Esophagus squamous epithelium (tissue), 5 donors: ENCODE measurements at regions not wholly inside any gene's neighbourhood (a gene's known extent, or its start where the extent isn't known, plus 50 kb on each side); places are given as distances from the start of the nearest gene placed in this dataset.
A peak's percentile ranks its signal among the peaks of the same experiment; 100 is the strongest.

ENCODE experiments used
- DNase-seq: peaks from one replicate; lab custom pipeline; 2025; lab: John Stamatoyannopoulos, UW
- H3K27ac ChIP-seq, 4 donors: fragments of 200-600 bp; sonication (generic); one replicate each; pipeline ENCODE4 v1.5.1; 2016 to 2019; ENCODE audit warnings: mild to moderate bottlenecking in 1 of 4
- H3K27me3 ChIP-seq, 4 donors: fragments of 200-600 bp; sonication (generic); 1 replicate in 3 of 4; 2 replicates in 1 of 4; pipeline versions ENCODE4 v1.5.1 to v1.6.0; 2017 to 2021; ENCODE audit warnings: antibody characterized with exemption in 1 of 4
- H3K36me3 ChIP-seq, 3 donors: fragments of 200-600 bp; sonication (generic); one replicate each; pipeline ENCODE4 v1.5.1; 2016 to 2019
- H3K4me1 ChIP-seq, 3 donors: fragments of 200-600 bp; sonication (generic); one replicate each; pipeline ENCODE4 v1.5.1; 2017 to 2019
- H3K4me3 ChIP-seq, 4 donors: fragments of 200-600 bp; sonication (generic); 1 replicate in 3 of 4; 2 replicates in 1 of 4; pipeline ENCODE4 v1.5.1; 2016 to 2019; ENCODE audit warnings: mild to moderate bottlenecking in 2 of 4, moderate library complexity in 1 of 4
- H3K9me3 ChIP-seq, 3 donors: fragments of 200-600 bp; sonication (generic); one replicate each; pipeline ENCODE4 v1.5.1; 2016 to 2019
- CTCF ChIP-seq, 6 experiments: fragments of 450-650 bp in 4 of 6; fragments of 200-600 bp in 2 of 6; sonication (generic) in 2 of 6; IDR thresholded peaks; one replicate each; pipeline ENCODE4 v1.5.1; 2016 to 2019; ENCODE audit warnings: antibody characterized with exemption in 6 of 6, mild to moderate bottlenecking in 4 of 6, moderate library complexity in 4 of 6
- POLR2A ChIP-seq, 4 donors: fragments of 450-650 bp; IDR thresholded peaks; one replicate each; pipeline ENCODE4 v1.6.1; 2017; ENCODE audit warnings: antibody characterized with exemption in 4 of 4, mild to moderate bottlenecking in 4 of 4, moderate library complexity in 3 of 4
- WGBS, 2 donors: methylation state at CpG; one replicate each; pipeline ENCODE4 v1.1.5; 2018; 5-methylcytosine and 5-hydroxymethylcytosine counted together
- intact Hi-C: fragments of 100-400 bp; cut with DNase I; formaldehyde crosslinking; loops from one replicate; pipeline ENCODE4 v1.15.0; 2022
- donor health status: DM: yes; HTN: yes; CAD: no.

GRCh38 chr12:111269718-111270117 is 99.2 kb downstream of the PHETA1 start:
- no peak overlapping the region for H3K4me3 ChIP-seq
- H3K9me3 ChIP-seq = no peaks in the 10 kb centered on the region
- no peaks in the 10 kb centered on the region for H3K36me3 ChIP-seq
- intact Hi-C loops = no loop called here
- WGBS, 2 donors = 47 to 54% methylated on average over 7 of the region's 7 CpGs
- H3K27ac ChIP-seq = no peak overlapping the region
- no peaks in the 10 kb centered on the region for H3K4me1 ChIP-seq
- H3K27me3 ChIP-seq = peaks cover 0 to 63% (median 0%) of the 10 kb centered on the region in 4 donors
- no peak for TF ChIP-seq CTCF (IDR thresholded peaks at IDR 0.05)
- no peak for TF ChIP-seq POLR2A (IDR thresholded peaks at IDR 0.05)
- no peak for DNase-seq

- H3K36me3 ChIP-seq = no peaks in the 10 kb centered on the region
- H3K4me3 ChIP-seq = no peak overlapping the region
- H3K27me3 ChIP-seq = peaks cover 0 to 57% (median 0%) of the 10 kb centered on the region in 4 donors
- no peaks in the 10 kb centered on the region for H3K4me1 ChIP-seq
- H3K27ac ChIP-seq = no peak overlapping the region
- intact Hi-C loops = no loop called here
- H3K9me3 ChIP-seq = no peaks in the 10 kb centered on the region
- TF ChIP-seq POLR2A (IDR thresholded peaks at IDR 0.05) (no peak), CTCF (IDR thresholded peaks at IDR 0.05) (peak in 3 of 6 experiments; percentile 29 to 45 (median 29))
- 60 to 67% methylated on average over 14 to 16 of the region's 16 CpGs for WGBS, 2 donors
- no peak for DNase-seq
Observed at GRCh38 chr12:111268738-111269572, 99.9 kb downstream of the PHETA1 start.

GRCh38 chr12:111267144-111267543 is 101.8 kb downstream of the PHETA1 start:
- intact Hi-C loops = no loop called here
- no peaks in the 10 kb centered on the region for H3K9me3 ChIP-seq
- H3K4me1 ChIP-seq = no peaks in the 10 kb centered on the region
- peaks cover 0 to 43% (median 0%) of the 10 kb centered on the region in 4 donors for H3K27me3 ChIP-seq
- no peak for TF ChIP-seq POLR2A (IDR thresholded peaks at IDR 0.05)
- TF ChIP-seq CTCF (IDR thresholded peaks at IDR 0.05) = no peak
- 51 to 57% methylated on average over 8 of the region's 8 CpGs for WGBS, 2 donors
- no peaks in the 10 kb centered on the region for H3K36me3 ChIP-seq
- H3K27ac ChIP-seq = no peak overlapping the region
- no peak overlapping the region for H3K4me3 ChIP-seq
- no peak for DNase-seq

- no peaks in the 10 kb centered on the region for H3K4me1 ChIP-seq
- intact Hi-C loops = no loop called here
- H3K27me3 ChIP-seq = peaks cover 0 to 40% (median 0%) of the 10 kb centered on the region in 4 donors
- no peak overlapping the region for H3K27ac ChIP-seq
- no peaks in the 10 kb centered on the region for H3K36me3 ChIP-seq
- no peak for DNase-seq
- no peaks in the 10 kb centered on the region for H3K9me3 ChIP-seq
- 55% methylated on average over 6 of the region's 6 CpGs for WGBS, 2 donors
- H3K4me3 ChIP-seq = no peak overlapping the region
- no peak for TF ChIP-seq POLR2A (IDR thresholded peaks at IDR 0.05)
- TF ChIP-seq CTCF (IDR thresholded peaks at IDR 0.05) = no peak
Observed at GRCh38 chr12:111261911-111262676, 106.8 kb downstream of the PHETA1 start.

- H3K27ac ChIP-seq = no peak overlapping the region
- DNase-seq = no peak
- H3K9me3 ChIP-seq = no peaks in the 10 kb centered on the region
- H3K4me3 ChIP-seq = no peak overlapping the region
- intact Hi-C loops = no loop called here
- TF ChIP-seq POLR2A (IDR thresholded peaks at IDR 0.05) (no peak), CTCF (IDR thresholded peaks at IDR 0.05) (no peak)
- H3K4me1 ChIP-seq = no peaks in the 10 kb centered on the region
- H3K27me3 ChIP-seq = peaks cover 0 to 52% (median 0%) of the 10 kb centered on the region in 4 donors
- WGBS, 2 donors = 51 to 53% methylated on average over 5 of the region's 5 CpGs
- H3K36me3 ChIP-seq = no peaks in the 10 kb centered on the region
Observed at GRCh38 chr12:111260732-111261131, 108.2 kb downstream of the PHETA1 start.
